Stimulated activated effector memory CD8-positive, alpha-beta T cell treated with anti-CD3 and anti-CD28 coated beads, Interleukin-12 subunit alpha, Interleukin-12 subunit beta, amount 100 ng/mL, for 72 hours (primary cell): ENCODE measurements at regions not wholly inside any gene's neighbourhood (a gene's known extent, or its start where the extent isn't known, plus 50 kb on each side); places are given as distances from the start of the nearest gene placed in this dataset.

Experiments
- ATAC-seq: fragments of 150-1000 bp; cut with Tn5 transposase; 2 replicates; pipeline ENCODE4 v1.10.0; 2021
- DNase-seq, 2 donors: peaks; one replicate each; pipeline ENCODE4 v3.0.0; 2021 to 2022; ENCODE audit warnings: low spot score in 2 of 2
- H3K27ac Mint-ChIP-seq: one replicate; pipeline ENCODE4 v1.8.0; 2022; ENCODE audit warnings: mild to moderate bottlenecking, mixed read lengths
- H3K36me3 Mint-ChIP-seq: one replicate; pipeline ENCODE4 v1.8.0; 2022; ENCODE audit warnings: mild to moderate bottlenecking, mixed read lengths
- H3K4me1 Mint-ChIP-seq: one replicate; pipeline ENCODE4 v1.8.0; 2022; ENCODE audit warnings: mixed read lengths
- H3K4me3 Mint-ChIP-seq: one replicate; pipeline ENCODE4 v1.8.0; 2022; ENCODE audit warnings: mild to moderate bottlenecking, mixed read lengths
- H3K9me3 Mint-ChIP-seq: one replicate; pipeline ENCODE4 v1.8.0; 2022; ENCODE audit warnings: mixed read lengths

GRCh38 chr3:9301091-9301490, 51.6 kb upstream of the SRGAP3 start:
- Mint-ChIP-seq H3K4me3 (no peak overlapping the region), H3K27ac (no peak overlapping the region), H3K9me3 (peaks cover 4% of the 10 kb centered on the region), H3K4me1 (peaks cover 14% of the 10 kb centered on the region), H3K36me3 (peaks cover 5% of the 10 kb centered on the region)
- ATAC-seq (no peak), DNase-seq (no peak)

- peak; percentile 60 for ATAC-seq
- peaks cover 14% of the 10 kb centered on the region for H3K4me1 Mint-ChIP-seq
- H3K36me3 Mint-ChIP-seq, result peaks cover 5% of the 10 kb centered on the region
- peak in 1 of 2 donors; percentile 3 for DNase-seq
- no peak overlapping the region for H3K27ac Mint-ChIP-seq
- peak overlapping the region; percentile 18 for H3K4me3 Mint-ChIP-seq
- H3K9me3 Mint-ChIP-seq, result peaks cover 4% of the 10 kb centered on the region
Measured at GRCh38 chr3:9301798-9302197, 52.4 kb upstream of the SRGAP3 start.

- ATAC-seq (peak; percentile 93), DNase-seq (peak; percentile 57 to 85)
- peak overlapping the region; percentile 18 for H3K4me3 Mint-ChIP-seq
- H3K27ac Mint-ChIP-seq, result no peak overlapping the region
- H3K36me3 Mint-ChIP-seq, result peaks cover 5% of the 10 kb centered on the region
- H3K9me3 Mint-ChIP-seq, result peaks cover 4% of the 10 kb centered on the region
- H3K4me1 Mint-ChIP-seq, result peaks cover 14% of the 10 kb centered on the region
Measured at GRCh38 chr3:9302425-9303181, 53.2 kb upstream of the SRGAP3 start.

GRCh38 chr3:9308298-9308990, 54.4 kb upstream of the THUMPD3 start:
- Mint-ChIP-seq H3K4me1 (no peaks in the 10 kb centered on the region), H3K9me3 (no peaks in the 10 kb centered on the region), H3K27ac (no peak overlapping the region), H3K4me3 (no peak overlapping the region), H3K36me3 (no peaks in the 10 kb centered on the region)
- DNase-seq (no peak), ATAC-seq (no peak)

GRCh38 chr3:9310043-9310442, 52.8 kb upstream of the THUMPD3 start:
- ATAC-seq (no peak), DNase-seq (no peak)
- H3K4me3 Mint-ChIP-seq, result no peak overlapping the region
- no peaks in the 10 kb centered on the region for H3K9me3 Mint-ChIP-seq
- no peaks in the 10 kb centered on the region for H3K4me1 Mint-ChIP-seq
- no peak overlapping the region for H3K27ac Mint-ChIP-seq
- no peaks in the 10 kb centered on the region for H3K36me3 Mint-ChIP-seq

- DNase-seq (no peak), ATAC-seq (no peak)
- Mint-ChIP-seq H3K27ac (no peak overlapping the region), H3K9me3 (no peaks in the 10 kb centered on the region), H3K4me1 (no peaks in the 10 kb centered on the region), H3K36me3 (no peaks in the 10 kb centered on the region), H3K4me3 (no peak overlapping the region)
Measured at GRCh38 chr3:9311228-9311627, 51.6 kb upstream of the THUMPD3 start.
